DND-41 (cell line): ENCODE measurements at regions not wholly inside any gene's neighbourhood (a gene's known extent, or its start where the extent isn't known, plus 50 kb on each side); places are given as distances from the start of the nearest gene placed in this dataset.

Experiments used
- CTCF ChIP-seq: IDR thresholded peaks from 2 replicates; pipeline ENCODE4 v1.5.1; 2012; ENCODE audit warnings: borderline replicate concordance, low read length, moderate library complexity, mild to moderate bottlenecking; ENCODE audit not compliant: poor library complexity, severe bottlenecking; ENCODE audit errors: extremely low read depth
- EZH2 ChIP-seq: IDR thresholded peaks from 3 replicates; pipeline ENCODE4 v1.6.1; 2012; ENCODE audit warnings: borderline replicate concordance, low read depth, mild to moderate bottlenecking, moderate library complexity, low read length, inconsistent platforms; ENCODE audit not compliant: severe bottlenecking

GRCh38 chr12:86837246-86837645 is 581.1 kb upstream of the MGAT4C start:
- no peak for TF ChIP-seq CTCF
- TF ChIP-seq EZH2: no peak
